ENCODE measurements at regions not wholly inside any gene's neighbourhood (a gene's known extent, or its start where the extent isn't known, plus 50 kb on each side); places are given as distances from the start of the nearest gene placed in this dataset.

GRCh38 chr16:22968931-22969330 lies 155.0 kb downstream of the HS3ST2 start:
- in situ Hi-C loops (cut with MboI; ENCODE audit: low pct_unique_long_range_greater_than_20kb, low sequenced_read_pairs, unreplicated experiment): no loop called here
- DNase-seq (ENCODE audit: low spot score): no peak
- no peak for TF ChIP-seq CTCF (IDR thresholded peaks at IDR 0.05; ENCODE audit: extremely low read depth, insufficient read depth, missing control alignments)

- DNase-seq (ENCODE audit: low spot score): no peak
- in situ Hi-C loops (cut with MboI; ENCODE audit: low pct_unique_long_range_greater_than_20kb, low sequenced_read_pairs, unreplicated experiment): no loop called here
- no peak for TF ChIP-seq CTCF (IDR thresholded peaks at IDR 0.05; ENCODE audit: extremely low read depth, insufficient read depth, missing control alignments)
Measured at GRCh38 chr16:22967521-22968095, 153.6 kb downstream of the HS3ST2 start.

All from GM13977 (cell line).